Type B pancreatic cell (in vitro differentiated cells): ENCODE measurements at regions not wholly inside any gene's neighbourhood (a gene's known extent, or its start where the extent isn't known, plus 50 kb on each side); places are given as distances from the start of the nearest gene placed in this dataset.

Experiments used
- DNase-seq: peaks from one replicate; pipeline ENCODE4 v3.0.0; 2021; ENCODE audit warnings: mixed read lengths; ENCODE audit not compliant: unreplicated experiment; ENCODE audit errors: extremely low spot score
- H3K27ac Mint-ChIP-seq: 2 replicates; pipeline ENCODE4 v1.8.0; 2021; ENCODE audit warnings: mild to moderate bottlenecking, mixed read lengths
- H3K27me3 Mint-ChIP-seq: 2 replicates; pipeline ENCODE4 v1.8.0; 2021; ENCODE audit warnings: mixed read lengths
- H3K36me3 Mint-ChIP-seq: 2 replicates; pipeline ENCODE4 v1.8.0; 2021; ENCODE audit warnings: mixed read lengths
- H3K4me1 Mint-ChIP-seq: one replicate; pipeline ENCODE4 v1.8.0; 2021; ENCODE audit warnings: mixed read lengths; ENCODE audit not compliant: unreplicated experiment
- H3K4me3 Mint-ChIP-seq: 2 replicates; pipeline ENCODE4 v1.8.0; 2021; ENCODE audit warnings: mild to moderate bottlenecking, mixed read lengths
- H3K9me3 Mint-ChIP-seq: 2 replicates; pipeline ENCODE4 v1.8.0; 2021; ENCODE audit warnings: mixed read lengths
- CTCF ChIP-seq: fragments of 200-600 bp; sonication (generic); conservative IDR thresholded peaks from 2 replicates; pipeline ENCODE4 v1.5.0; 2021; ENCODE audit warnings: antibody characterized with exemption, mild to moderate bottlenecking

- Mint-ChIP-seq H3K4me1 (peaks cover 70% of the 10 kb centered on the region), H3K36me3 (no peaks in the 10 kb centered on the region), H3K27ac (peak overlapping the region; percentile 30), H3K9me3 (no peaks in the 10 kb centered on the region), H3K4me3 (peak overlapping the region; percentile 14), H3K27me3 (peaks cover 3% of the 10 kb centered on the region)
- TF ChIP-seq CTCF, result no peak
- no peak for DNase-seq
These were observed 254.3 kb downstream of the SHQ1 start for GRCh38 chr3:72593881-72594397.

GRCh38 chr3:72591522-72592421 is 256.5 kb downstream of the SHQ1 start:
- Mint-ChIP-seq H3K4me3 (peak overlapping the region; percentile 53), H3K9me3 (no peaks in the 10 kb centered on the region), H3K36me3 (no peaks in the 10 kb centered on the region), H3K27me3 (peaks cover 3% of the 10 kb centered on the region), H3K27ac (peak overlapping the region; percentile 92), H3K4me1 (peaks cover 55% of the 10 kb centered on the region)
- no peak for DNase-seq
- no peak for TF ChIP-seq CTCF

GRCh38 chr3:72590732-72591221 is 257.5 kb downstream of the SHQ1 start:
- H3K9me3 Mint-ChIP-seq, result no peaks in the 10 kb centered on the region
- H3K27ac Mint-ChIP-seq, result peak overlapping the region; percentile 92
- H3K36me3 Mint-ChIP-seq, result no peaks in the 10 kb centered on the region
- H3K4me1 Mint-ChIP-seq, result peaks cover 55% of the 10 kb centered on the region
- DNase-seq, result no peak
- peak overlapping the region; percentile 53 for H3K4me3 Mint-ChIP-seq
- no peak for TF ChIP-seq CTCF
- peaks cover 3% of the 10 kb centered on the region for H3K27me3 Mint-ChIP-seq

- H3K9me3 Mint-ChIP-seq, result no peaks in the 10 kb centered on the region
- DNase-seq, result no peak
- H3K4me1 Mint-ChIP-seq, result peaks cover 38% of the 10 kb centered on the region
- H3K36me3 Mint-ChIP-seq, result no peaks in the 10 kb centered on the region
- peaks cover 3% of the 10 kb centered on the region for H3K27me3 Mint-ChIP-seq
- no peak overlapping the region for H3K27ac Mint-ChIP-seq
- no peak for TF ChIP-seq CTCF
- H3K4me3 Mint-ChIP-seq, result no peak overlapping the region
These were observed 261.0 kb downstream of the SHQ1 start for GRCh38 chr3:72587282-72587681.

GRCh38 chr3:72586694-72587093 is 261.6 kb downstream of the SHQ1 start:
- H3K4me3 Mint-ChIP-seq, result no peak overlapping the region
- H3K4me1 Mint-ChIP-seq, result peaks cover 36% of the 10 kb centered on the region
- no peak for DNase-seq
- TF ChIP-seq CTCF, result no peak
- H3K9me3 Mint-ChIP-seq, result no peaks in the 10 kb centered on the region
- peaks cover 3% of the 10 kb centered on the region for H3K27me3 Mint-ChIP-seq
- H3K36me3 Mint-ChIP-seq, result no peaks in the 10 kb centered on the region
- no peak overlapping the region for H3K27ac Mint-ChIP-seq
